ENCODE measurements at regions not wholly inside any gene's neighbourhood (a gene's known extent, or its start where the extent isn't known, plus 50 kb on each side); places are given as distances from the start of the nearest gene placed in this dataset.

DNA sequence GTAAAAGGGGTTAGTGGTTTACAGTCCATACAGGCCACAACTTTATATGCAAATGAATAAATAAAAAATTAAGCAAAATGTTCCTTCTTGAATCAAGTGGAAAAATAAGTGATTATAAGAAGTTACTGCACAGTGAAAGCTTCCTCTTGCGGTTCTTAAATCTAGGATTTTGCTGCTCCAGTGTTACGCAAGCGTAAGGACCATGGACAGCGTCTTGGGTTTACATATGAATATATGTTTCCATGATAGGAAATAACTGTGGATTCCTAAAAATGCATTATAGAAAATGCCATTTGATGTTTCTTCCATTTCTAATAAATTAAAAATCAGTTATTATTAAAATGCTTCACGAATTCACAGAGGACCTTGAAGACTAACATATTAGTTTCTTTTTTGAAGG lies 176.6 kb upstream of the POU3F2 start:
- peak; percentile 33 for DNase-seq

DNA sequence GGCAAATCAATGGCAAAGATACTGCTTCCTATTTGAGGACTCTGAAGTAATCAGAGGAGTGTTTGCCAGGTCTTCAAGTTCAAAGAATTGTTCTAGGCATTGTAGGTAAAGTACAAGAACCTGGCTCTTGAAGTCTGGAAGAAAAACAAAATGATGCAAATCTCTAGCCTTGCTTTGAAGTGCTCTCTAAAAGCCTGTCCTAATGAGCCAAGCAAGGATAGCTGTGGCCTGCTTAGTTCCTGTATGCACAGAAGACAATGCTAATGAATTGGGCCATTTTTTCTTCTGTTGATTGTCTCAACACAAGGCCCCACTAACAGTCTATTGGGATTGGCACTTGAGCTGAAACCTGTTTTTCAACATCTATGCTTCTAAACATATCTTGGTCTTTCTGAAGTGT lies 165.0 kb upstream of the POU3F2 start:
- no peak for DNase-seq

DNA sequence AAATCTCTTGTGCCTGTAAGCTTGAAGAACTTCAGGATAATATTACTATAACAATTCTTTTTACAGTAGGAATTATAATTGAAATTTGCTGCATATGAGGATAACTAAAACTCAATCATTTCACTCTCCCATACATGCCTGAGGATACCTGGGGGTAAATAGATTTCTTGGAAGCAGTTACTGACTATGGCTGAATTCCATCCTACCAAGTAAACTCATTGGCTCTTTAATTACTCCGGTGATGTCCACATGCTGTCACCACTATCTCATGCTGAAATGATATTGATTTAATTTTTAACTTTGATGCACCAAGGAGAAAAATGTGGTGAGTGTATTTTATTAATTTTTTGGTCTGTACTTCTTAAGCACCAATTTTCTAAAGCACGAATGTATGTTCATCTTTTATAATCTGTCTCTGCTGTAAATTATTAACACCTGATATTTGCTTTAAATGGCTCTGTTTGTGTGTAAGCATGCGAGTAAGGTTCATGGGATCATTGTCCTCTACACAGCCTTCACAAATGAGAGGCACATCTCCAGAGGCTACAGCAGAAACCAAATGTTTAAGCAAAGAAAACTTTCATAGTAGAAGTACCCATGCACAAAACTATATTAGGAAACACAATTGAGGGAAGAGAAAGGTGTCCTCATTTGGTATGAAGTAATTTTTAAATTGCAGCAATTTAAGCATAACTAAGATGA lies 164.2 kb upstream of the POU3F2 start:
- DNase-seq, result no peak

DNA sequence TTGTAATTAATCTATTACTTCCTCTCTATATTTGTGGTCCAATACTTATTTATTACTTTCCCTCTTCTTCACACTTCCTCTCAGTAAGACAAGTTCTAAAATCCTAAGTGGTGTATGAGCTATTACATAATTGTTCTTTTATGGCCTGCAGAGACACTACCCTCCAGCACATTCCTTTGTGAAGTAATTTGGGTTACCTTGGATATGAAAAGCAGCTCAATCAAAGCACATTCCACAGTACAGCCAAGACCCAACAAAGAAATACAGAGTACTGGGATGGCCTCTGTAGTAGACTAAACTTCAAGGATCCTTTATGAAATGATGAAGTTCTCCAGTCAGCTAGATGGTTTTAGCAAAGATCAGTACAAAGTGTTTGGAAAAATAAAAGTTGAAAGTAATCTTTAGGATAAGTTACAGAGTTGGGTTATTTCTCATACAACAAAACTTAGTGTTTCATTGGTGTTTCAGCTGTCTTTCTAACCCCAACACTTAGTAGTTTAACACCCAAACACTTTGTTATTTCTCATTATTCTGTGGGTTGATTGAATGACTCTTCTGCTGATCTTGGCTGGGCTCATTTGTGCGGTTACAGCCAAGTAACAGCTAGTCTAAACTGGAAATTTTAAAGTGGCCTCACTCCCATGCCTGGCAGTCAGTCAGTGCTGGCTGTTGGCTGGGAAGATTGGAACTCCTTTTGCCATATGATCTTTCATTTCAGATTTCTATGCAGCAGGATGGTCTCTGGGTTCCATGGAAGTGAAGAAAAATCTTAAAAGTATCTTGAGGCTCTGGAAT lies 161.5 kb upstream of the POU3F2 start:
- no peak for DNase-seq

DNA sequence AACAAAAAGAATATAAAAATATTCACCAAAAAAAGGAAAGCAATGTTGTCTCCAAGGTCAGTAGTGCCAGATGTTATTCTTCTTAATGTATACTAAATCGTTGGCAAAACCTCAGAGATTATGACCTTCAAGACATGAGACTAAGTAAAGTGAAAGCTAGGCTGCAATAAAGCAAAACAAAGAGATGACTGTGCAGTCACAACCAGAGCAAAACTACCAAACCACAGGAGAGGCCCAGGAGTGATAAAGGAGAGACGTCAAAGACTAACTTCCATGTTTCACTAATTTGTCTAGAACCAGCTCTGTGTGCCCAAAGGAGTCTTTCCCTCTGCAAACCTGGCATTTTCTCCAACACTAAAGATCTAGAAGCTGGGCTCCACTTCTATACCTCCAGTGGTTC lies 155.9 kb upstream of the POU3F2 start:
- DNase-seq, result no peak

DNA sequence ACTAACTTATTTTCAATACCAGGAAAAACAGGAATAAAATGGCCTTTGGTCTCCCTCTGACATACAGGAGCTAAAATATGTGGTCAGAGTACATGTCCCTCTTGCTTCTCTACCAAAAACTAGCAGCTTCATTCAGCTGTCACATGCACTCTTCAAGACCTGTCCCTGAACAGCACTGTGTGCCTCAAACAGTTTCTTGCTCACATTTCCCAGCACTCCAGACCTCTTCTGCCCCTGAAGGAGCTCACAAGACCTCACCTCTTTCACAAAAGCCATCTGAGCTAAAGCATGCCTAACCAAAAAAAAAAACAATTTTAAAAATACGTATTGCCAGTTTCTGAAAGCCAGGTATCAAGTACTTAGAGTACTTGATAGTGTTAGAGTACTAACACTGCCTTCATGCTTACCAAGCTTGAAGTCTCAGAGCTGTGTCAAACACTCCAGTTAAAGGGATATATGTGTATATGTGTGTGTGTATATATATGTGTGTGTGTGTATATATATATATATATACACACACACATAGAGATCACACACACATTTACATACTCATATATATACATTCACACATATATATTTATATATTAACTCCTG lies 148.3 kb upstream of the POU3F2 start:
- DNase-seq, result no peak

DNA sequence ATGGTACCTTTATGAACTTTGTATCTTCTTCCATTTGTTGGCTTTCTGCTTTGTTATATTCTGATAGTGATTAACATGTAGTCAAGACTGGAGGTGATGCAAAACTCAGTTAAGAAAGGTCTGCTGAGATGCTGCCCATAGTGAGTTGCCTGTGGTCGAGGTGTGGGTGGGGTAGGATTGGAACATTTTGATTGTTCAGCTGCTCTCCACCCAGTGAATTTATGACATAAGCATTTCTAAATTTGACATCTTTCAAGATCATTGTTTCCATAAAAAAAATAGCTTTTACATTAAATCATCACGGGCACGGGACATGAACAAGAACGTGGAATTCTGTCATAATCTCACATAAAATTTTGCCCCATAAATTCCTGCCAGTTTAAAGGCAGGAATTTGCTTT lies 146.6 kb upstream of the POU3F2 start:
- no peak for DNase-seq

DNA sequence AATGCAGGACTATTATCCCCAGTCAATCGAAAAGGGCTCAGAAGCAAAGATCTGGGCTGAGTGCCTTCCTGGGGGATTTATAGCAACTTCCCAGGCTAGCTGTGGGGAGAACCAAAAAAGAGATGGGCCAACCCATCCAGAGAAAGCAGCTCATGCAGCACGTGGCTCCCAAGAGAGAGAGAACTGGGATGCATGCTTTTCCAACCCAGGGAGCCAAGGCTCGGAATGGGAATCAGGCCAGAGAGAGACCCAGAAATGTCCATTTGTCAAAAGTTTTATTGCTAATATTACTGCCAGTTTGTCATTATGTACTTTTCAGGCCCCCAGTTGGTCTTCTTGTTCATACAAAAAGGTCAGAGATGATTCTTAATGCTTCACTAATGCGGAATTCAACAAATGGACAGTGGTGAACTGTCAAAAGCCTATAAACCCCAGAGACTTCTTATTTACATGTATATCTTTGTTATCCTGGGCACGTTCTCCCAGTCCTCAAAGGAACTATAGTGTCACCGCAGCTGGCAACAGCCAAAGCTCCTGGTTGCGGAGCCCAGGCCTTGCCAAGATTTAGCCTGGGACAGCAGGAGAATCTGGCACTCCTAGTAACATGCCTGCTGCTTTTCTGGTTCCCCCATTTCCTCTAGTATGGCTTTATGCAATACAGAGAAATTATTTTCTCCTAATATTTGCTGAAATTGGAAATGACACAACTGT lies 139.1 kb upstream of the POU3F2 start:
- no peak for DNase-seq

DNA sequence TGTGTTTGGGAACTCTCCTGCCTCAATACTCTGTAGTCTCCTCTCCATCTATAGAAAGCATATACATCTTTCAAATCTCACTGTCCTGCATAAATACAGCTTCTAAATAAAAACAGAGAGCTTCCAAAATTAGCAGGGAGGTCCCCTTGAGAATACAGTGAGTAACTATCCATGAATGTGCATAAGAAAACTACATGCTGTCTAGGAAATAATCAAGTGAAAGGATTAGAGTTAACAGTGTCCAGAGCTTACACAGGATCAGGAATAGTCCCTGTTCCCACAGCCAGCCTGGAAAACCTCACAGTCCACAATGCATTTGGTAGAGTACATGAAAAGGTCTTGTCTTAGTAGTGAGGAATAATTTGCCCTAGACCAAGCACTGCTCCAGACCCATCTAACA lies 123.0 kb upstream of the POU3F2 start:
- DNase-seq, result no peak

DNA sequence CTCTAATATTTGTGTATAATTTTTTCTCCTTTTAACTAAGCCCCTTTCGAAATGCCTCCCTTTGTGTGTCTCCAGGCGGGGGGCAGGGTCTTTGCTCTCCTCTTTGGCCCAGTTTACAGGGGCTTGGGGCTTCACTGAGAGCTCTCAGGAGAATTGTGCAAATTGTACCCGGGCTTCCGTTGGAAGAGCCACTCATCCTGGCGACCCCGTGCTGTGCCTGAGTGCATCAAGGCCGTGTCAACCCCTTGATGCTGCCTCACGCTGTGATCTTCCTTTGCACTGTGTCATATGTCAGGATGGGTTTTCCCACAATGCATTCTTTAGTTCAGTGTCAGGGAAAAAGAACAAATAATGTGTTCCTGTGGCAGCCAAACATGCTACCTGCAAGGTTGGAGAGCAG lies 118.0 kb upstream of the POU3F2 start:
- DNase-seq, result no peak

DNA sequence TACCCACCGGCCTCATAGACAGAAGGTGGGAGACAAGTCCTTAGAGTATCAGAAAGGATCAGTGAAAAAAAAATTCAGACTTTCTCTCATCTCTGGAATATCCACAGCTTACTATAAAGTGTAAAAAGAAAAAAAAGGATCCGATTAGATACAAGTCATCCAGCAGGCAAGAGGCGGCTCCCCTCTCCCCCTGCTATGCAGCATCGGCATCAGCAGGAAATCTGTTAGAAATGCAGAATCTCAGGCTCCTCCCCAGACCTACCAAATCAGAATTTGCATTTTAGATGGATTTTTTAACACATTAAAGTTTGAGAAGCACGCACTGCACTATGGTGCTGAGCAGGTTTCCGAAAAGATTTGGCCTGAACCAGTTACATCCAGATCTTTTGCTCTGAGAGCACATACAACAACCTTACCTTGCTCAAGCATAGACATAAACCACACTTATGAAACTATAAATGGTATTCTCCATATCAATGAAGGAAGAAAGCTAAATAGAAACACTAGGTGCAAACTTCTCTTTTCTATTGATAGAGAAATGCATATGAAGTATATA lies 117.0 kb upstream of the POU3F2 start:
- no peak for DNase-seq

DNA sequence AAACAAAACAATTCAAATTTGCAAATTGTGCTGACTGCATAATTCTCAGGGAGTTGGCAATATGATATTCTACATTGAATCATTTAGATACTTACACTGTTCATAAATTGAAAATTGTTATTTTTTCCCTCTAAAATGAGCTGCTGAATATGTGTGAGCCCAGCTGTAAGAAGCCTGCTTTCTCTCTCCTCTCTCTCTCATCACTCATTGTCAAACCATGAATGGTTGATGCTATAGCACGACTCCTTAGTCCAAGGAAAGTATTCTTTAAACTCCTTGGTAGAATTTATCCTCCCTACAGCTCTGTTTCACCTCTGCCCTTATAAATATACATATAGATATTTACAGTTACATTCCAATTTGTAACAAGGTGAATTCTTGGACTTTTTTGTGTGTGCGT lies 116.4 kb upstream of the POU3F2 start:
- no peak for DNase-seq

DNA sequence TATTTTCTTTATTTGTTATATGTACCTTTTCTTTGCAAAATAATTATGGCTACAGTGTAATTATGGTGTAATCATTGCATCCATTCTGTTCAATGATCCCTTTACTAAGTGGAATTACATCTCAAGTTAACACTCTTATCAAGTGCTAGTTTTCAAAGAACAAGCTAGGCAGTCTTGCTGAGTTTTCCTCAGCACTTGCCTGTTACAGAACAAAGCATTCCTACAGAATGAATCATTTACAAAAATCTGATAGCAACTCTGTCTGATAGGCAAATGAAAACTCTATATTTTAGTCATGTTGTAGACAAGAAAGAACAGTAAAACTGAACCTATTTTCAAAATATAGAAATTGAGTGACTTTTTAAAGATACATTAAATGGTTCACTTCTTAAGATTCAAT lies 109.8 kb upstream of the POU3F2 start:
- no peak for DNase-seq

DNA sequence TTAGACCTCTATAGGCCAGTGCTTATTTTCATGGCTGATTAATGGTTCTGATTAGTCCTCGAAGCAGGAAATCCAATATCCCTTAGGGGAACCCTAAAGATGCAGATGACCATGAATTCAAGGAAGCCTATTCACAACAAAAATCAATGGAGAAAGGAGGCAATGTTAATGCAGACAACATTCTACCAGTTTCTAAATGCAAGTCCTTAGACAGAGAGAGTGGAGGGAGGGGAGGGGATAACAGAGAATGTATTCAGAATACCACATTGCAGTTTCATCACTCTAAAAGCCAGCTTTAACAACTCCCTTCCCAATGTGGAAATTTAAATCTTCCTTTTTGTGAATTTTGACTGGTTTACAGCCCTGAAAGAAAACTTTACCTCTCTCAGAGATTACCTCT lies 87.1 kb upstream of the POU3F2 start:
- no peak for DNase-seq

DNA sequence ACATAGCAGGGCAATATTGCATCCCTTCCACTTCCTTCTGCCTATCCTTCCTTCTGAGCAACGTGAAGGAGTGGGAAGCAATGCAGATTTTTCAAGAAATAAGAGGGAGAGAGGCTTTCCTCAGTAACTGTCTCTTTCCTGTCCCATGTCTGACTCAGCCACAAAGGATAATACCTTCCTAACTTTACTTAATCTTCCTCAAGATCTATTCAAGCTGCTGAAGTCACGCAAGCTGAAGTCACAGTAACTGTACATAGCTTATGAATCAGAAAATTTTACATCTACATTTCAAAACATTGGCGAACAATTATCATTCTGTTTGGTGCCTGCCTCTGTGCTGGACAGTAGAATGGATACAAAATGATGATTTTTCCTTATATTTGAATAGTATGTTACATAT lies 86.4 kb upstream of the POU3F2 start:
- no peak for DNase-seq

DNA sequence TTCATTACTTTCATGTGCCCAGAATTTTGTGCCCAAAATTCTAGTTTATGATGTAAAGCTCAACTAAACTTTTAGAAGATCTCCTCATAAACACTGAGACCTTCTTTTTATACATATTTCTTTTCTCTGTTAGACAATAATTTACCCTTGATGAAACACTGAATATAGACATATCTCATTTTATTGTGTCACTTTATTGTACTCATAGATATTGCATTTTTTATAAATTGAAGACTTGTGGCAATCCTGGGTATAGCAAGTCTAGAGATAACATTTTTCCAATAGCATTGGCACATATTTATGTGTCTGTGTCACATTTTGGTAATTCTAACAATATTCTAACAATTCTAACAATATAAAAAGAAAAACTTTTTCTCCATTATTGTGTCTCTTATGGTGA lies 74.9 kb upstream of the POU3F2 start:
- DNase-seq, result no peak

DNA sequence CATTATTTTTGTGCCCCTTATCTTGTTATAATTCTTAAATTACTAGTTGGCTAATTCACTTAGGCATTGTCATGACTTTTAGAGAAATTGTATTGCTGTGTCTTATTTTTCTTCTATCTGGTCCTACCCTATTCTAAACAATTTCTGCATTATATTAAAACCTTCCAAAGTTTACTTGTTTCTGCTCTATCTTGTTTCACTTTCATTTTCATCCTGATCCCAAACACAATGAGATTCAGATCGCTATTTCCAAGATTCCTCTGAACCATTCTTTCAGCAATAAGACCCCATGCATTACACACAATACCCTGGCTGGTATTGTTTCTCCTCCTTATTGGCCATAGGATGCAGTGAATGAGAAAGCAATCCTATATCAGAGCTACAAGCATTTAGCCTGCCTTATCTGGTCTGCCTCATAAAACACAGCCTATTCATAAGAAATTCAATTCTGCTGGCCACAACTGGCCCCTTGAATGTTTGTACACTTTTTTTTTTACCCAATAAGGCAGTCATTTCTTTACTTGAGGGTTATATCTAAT lies 69.9 kb upstream of the POU3F2 start:
- no peak for DNase-seq

DNA sequence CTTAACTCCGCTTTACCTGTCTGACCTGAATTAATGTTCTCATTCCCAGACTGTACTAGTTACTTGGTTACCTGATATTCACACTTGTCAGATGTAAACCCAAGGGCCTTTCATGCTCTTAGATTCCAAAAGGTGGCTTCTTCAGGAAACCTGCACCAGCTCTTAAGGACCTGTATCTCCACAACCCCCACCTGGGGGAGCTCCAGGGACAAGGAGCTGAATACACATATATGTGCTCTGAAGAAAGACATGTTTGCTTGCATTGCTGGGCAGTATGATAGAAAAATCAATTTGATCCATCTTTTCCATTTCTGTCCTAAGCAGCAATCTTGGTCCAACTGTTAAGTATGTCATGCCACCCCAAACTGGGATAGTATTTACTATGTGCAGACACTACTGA lies 64.8 kb upstream of the POU3F2 start:
- peak; percentile 53 for DNase-seq

DNA sequence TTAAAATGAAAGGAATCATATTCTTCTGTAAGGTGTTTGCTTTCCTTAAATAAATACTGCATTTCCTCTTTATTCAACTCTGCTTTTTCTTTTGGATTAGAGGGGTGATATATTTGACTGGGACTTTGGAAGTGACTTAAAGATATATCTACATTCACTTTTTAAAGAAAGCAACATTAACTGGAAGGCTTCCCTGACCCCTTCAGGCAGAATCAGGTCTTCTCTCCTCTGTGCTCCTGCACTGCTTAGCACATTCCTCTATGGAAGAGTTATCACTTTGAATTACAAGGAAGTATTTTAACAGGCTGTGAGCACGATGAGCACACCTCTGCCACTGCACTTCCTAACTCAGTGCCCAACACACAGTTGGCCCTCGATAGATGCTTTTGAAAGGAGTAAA lies 59.2 kb upstream of the POU3F2 start:
- no peak for DNase-seq

DNA sequence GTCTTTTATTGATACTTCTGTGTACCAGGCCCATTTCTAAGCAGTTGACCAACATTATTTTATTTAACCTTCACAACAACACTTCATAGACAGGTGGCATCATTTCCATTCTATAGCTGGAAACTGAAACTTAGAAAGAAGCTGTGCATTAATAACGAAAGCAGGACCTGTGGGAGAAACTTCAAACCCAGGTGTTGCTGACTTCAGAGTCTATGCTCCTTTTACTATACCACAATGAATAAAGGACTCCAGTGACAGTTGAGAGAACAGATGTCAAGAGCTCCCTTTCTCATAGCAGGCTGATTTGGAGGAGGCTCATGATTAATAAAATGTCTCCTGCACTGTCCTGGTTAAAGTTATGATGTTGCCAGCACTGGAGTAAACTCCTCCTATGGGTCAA lies 56.6 kb upstream of the POU3F2 start:
- DNase-seq, result peak; percentile 56

DNA sequence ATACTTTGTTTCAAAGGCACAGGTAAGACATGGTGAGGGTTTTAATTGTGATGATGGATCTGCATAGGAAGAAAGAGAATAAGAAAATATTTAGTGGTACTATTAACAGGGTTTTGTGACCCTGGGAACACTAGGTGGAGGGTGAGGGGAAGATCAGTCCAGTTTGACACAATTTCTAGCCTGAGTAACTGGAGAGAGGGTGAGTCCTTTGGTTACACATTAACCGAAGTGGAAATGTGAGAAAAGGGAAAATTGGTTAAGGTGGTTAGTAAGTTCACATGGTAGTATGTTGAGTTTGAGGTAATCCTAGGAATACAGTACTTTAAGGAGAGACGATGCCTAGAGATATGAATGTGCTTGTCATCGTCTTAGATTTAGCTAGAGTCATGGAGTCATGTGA lies 54.8 kb upstream of the POU3F2 start:
- DNase-seq, result no peak

DNA sequence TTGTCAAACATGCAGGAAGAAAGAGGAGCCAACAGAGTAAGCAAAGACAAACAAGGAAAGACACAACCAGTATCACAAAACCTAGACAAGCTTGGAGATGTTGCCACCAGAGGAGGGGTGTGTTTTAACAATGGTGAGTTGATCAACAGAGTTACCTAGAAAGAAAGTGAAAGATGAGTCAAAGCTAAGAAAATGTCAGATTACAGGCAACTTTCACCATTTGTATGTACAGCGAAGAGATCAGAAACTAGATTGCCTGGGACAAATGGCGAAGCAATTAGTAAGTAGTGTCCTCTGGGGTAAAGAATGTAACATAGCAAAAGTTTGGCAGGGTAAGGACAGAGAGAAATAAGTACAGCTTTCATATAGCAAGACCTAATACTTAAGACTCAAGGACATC lies 51.6 kb upstream of the POU3F2 start:
- no peak for DNase-seq

DNA sequence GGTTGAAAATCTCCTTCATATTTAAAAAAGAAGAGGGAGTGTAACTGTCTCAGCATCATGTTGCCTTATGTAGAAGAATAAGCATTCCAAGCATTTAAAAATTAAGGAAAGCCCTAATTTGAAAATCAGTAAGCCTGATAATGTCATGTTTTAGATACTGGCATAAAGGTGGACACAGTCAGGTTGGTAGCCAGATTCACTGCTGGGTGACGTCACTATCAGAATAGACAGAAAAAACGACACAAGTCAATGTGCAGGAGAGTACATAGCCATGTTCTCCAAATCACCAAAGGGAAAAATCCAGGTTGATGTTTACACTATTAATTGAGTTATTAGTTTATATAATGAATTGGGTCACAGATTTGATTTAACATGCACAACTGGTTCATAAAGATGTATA lies 50.8 kb upstream of the POU3F2 start:
- no peak for DNase-seq

Data from RPMI8226 (cell line).